K562 (cell line): ENCODE measurements at regions not wholly inside any gene's neighbourhood (a gene's known extent, or its start where the extent isn't known, plus 50 kb on each side); places are given as distances from the start of the nearest gene placed in this dataset.

ENCODE experiments used
- ATAC-seq: fragments of 200-7000 bp; cut with Tn5 transposase; 3 replicates; pipeline ENCODE4 v1.9.1; 2020; ENCODE audit warnings: moderate library complexity
- BruUV-seq: library from RNA; stranded (reverse); fragments of 400-500 nt; replicated peaks from 2 replicates; lab custom pipeline; 2021; lab: Mats Ljungman, UMichigan
- CTCF ChIA-PET: fragments of 300-600 bp; formaldehyde crosslinking; extraction: SDS; loops from one replicate; lab custom pipeline; 2021; ENCODE audit warnings: low intra/inter-chr PET ratio; lab: Yijun Ruan, JAX
- POLR2A ChIA-PET: fragments of 300-600, 350-650 bp; sonication (Branson Sonifier 250); formaldehyde crosslinking; extraction: SDS; loops from one replicate; lab custom pipeline; 2021; ENCODE audit warnings: antibody characterized with exemption, inconsistent platforms; lab: Yijun Ruan, JAX
- DNase-seq, 4 experiments: peaks; one replicate each; pipeline versions ENCODE4 v3.0.0 to v3.0.0-alpha.2; 2011 to 2018; ENCODE audit warnings: low spot score in 3 of 4, mixed read lengths in 3 of 4; ENCODE audit errors: extremely low read depth in 1 of 4
- FAIRE-seq: peaks from 2 replicates; lab custom pipeline; 2011; peaks lifted over from hg19 to GRCh38; lab: Jason Lieb, UNC
- H2AFZ ChIP-seq: 2 replicates; pipeline ENCODE4 v1.6.0; 2011; ENCODE audit warnings: low read depth, low read length, control low read depth, inconsistent platforms
- H3K27ac ChIP-seq: fragments of 200-600 bp; 3 replicates; pipeline ENCODE4 v1.8.0; 2011; ENCODE audit warnings: low read depth, mild to moderate bottlenecking, control low read depth, inconsistent platforms, low read length, moderate library complexity, mixed read lengths; ENCODE audit errors: extremely low read depth
- H3K27me3 ChIP-seq, 2 experiments: fragments of 300-600 bp in 1 of 2; 2 replicates in 1 of 2; 3 replicates in 1 of 2; pipeline versions ENCODE4 v1.6.0 to v1.8.0; 2011; ENCODE audit warnings: inconsistent platforms in 2 of 2, low read length in 2 of 2, mild to moderate bottlenecking in 1 of 2, mixed read lengths in 1 of 2, moderate library complexity in 1 of 2; ENCODE audit not compliant: control insufficient read depth in 2 of 2, insufficient read depth in 2 of 2
- H3K36me3 ChIP-seq: fragments of 300-600 bp; 3 replicates; pipeline ENCODE4 v1.8.0; 2011; ENCODE audit warnings: mild to moderate bottlenecking, low read length, inconsistent platforms; ENCODE audit not compliant: control insufficient read depth, insufficient read depth
- H3K4me1 ChIP-seq, 2 experiments: fragments of 200-600 bp in 1 of 2; replicated peaks in 1 of 2; 2 replicates in 1 of 2; 3 replicates in 1 of 2; pipeline versions ENCODE4 v1.5.1 to v1.8.0; 2011; ENCODE audit warnings: inconsistent platforms in 2 of 2, low read length in 2 of 2, mild to moderate bottlenecking in 1 of 2, mixed read lengths in 1 of 2, moderate library complexity in 1 of 2; ENCODE audit not compliant: control insufficient read depth in 2 of 2, insufficient read depth in 2 of 2
- H3K4me2 ChIP-seq: 2 replicates; pipeline ENCODE4 v1.6.1; 2011; ENCODE audit warnings: low read length, control low read depth, inconsistent platforms, mixed read lengths; ENCODE audit not compliant: insufficient read depth
- H3K4me3 ChIP-seq: fragments of 200-600 bp; sonication (generic), shearing (Covaris generic); 2 replicates; pipeline ENCODE4 v1.5.1; 2016; ENCODE audit warnings: control low read depth, inconsistent platforms
- H3K79me2 ChIP-seq: fragments of 200-600 bp; 3 replicates; pipeline ENCODE4 v1.8.0; 2011; ENCODE audit warnings: low read length, inconsistent platforms; ENCODE audit not compliant: control insufficient read depth, insufficient read depth
- H3K9ac ChIP-seq, 2 experiments: 2 replicates each; pipeline versions ENCODE4 v1.6.0 to v1.6.1; 2011; ENCODE audit warnings: low read depth in 2 of 2, low read length in 2 of 2, control low read depth in 1 of 2, inconsistent platforms in 1 of 2, mild to moderate bottlenecking in 1 of 2, mixed read lengths in 1 of 2; ENCODE audit not compliant: insufficient read depth in 1 of 2
- H3K9me1 ChIP-seq: one replicate; pipeline ENCODE4 v1.6.0; 2011; ENCODE audit warnings: inconsistent platforms, mild to moderate bottlenecking, low read length, moderate library complexity; ENCODE audit not compliant: control insufficient read depth, insufficient read depth
- H3K9me3 ChIP-seq: replicated peaks from 2 replicates; pipeline ENCODE4 v1.5.1; 2011; ENCODE audit warnings: low read depth, low read length, inconsistent platforms; ENCODE audit not compliant: control insufficient read depth, insufficient read depth
- H4K20me1 ChIP-seq: replicated peaks from 2 replicates; pipeline ENCODE4 v1.6.1; 2011; ENCODE audit warnings: low read length, inconsistent platforms, mixed read lengths; ENCODE audit not compliant: control insufficient read depth, insufficient read depth
- EHMT2 ChIP-seq: fragments of 450-650 bp; IDR thresholded peaks from 2 replicates; pipeline ENCODE4 v1.6.1; 2018; ENCODE audit warnings: antibody characterized with exemption
- KHSRP ChIP-seq: fragments of 450-650 bp; IDR thresholded peaks from 2 replicates; pipeline ENCODE4 v1.6.1; 2017
- KLF16 ChIP-seq: IDR thresholded peaks from 2 replicates; pipeline ENCODE4 v1.6.1; 2016; ENCODE audit warnings: antibody characterized with exemption
- NFYB ChIP-seq: IDR thresholded peaks from 2 replicates; pipeline ENCODE4 v1.6.1; 2011; ENCODE audit warnings: mild to moderate bottlenecking, moderate library complexity; ENCODE audit not compliant: insufficient read length; ENCODE audit errors: extremely low read depth
- NR2C2 ChIP-seq, 2 experiments: fragments of 200-800 bp in 1 of 2; sonication (Bioruptor generic) in 1 of 2; sonication (generic) in 1 of 2; formaldehyde crosslinking in 1 of 2; IDR thresholded peaks; 2 replicates each; pipeline versions ENCODE4 v1.6.1 to v1.8.0; 2016 to 2022; ENCODE audit warnings: mild to moderate bottlenecking in 1 of 2, missing compliant biosample characterization in 1 of 2, missing genetic modification characterization in 1 of 2, missing genetic modification reagents in 1 of 2
- SAP30 ChIP-seq: fragments of 200-600 bp; sonication (generic); IDR thresholded peaks from 2 replicates; pipeline ENCODE4 v1.6.1; 2012; ENCODE audit warnings: borderline replicate concordance, low read depth, mild to moderate bottlenecking, moderate library complexity, low read length, control low read depth, inconsistent platforms; ENCODE audit not compliant: insufficient read depth, poor library complexity, severe bottlenecking
- SIX5 ChIP-seq, 2 experiments: IDR thresholded peaks; 2 replicates each; pipeline ENCODE4 v1.6.1; 2011; ENCODE audit warnings: low read length in 2 of 2, borderline replicate concordance in 1 of 2, low read depth in 1 of 2, mild to moderate bottlenecking in 1 of 2, moderate library complexity in 1 of 2; ENCODE audit not compliant: insufficient read depth in 1 of 2
- SP2 ChIP-seq: IDR thresholded peaks from 2 replicates; pipeline ENCODE4 v1.6.1; 2011; ENCODE audit warnings: mild to moderate bottlenecking, low read depth, low read length, moderate library complexity; ENCODE audit not compliant: poor library complexity, severe bottlenecking; ENCODE audit errors: extremely low read depth
- ZNF217 ChIP-seq: sonication (generic); formaldehyde crosslinking; IDR thresholded peaks from 2 replicates; pipeline ENCODE4 v1.8.0; 2022; ENCODE audit warnings: mild to moderate bottlenecking, missing genetic modification reagents
- ZNF347 ChIP-seq: fragments of 450-650 bp; formaldehyde crosslinking; IDR thresholded peaks from 2 replicates; pipeline ENCODE4 v1.4.0; 2020; ENCODE audit warnings: low read depth, mild to moderate bottlenecking, moderate library complexity
- ZNF445 ChIP-seq: fragments of 250-450 bp; sonication (Bioruptor Pico); IDR thresholded peaks from 2 replicates; pipeline ENCODE4 v1.4.0; 2020; ENCODE audit warnings: low read depth, mild to moderate bottlenecking, moderate library complexity
- WGBS: fragments of 100-300 bp; shearing (Covaris generic); methylation state at CpG from one replicate; pipeline ENCODE4 v1.1.6; 2016; ENCODE audit warnings: low coverage, mixed read lengths; ENCODE audit not compliant: insufficient coverage; ENCODE audit errors: missing lambda C conversion rate; 5-methylcytosine and 5-hydroxymethylcytosine counted together
- in situ Hi-C: fragments of 300-500 bp; cut with MboI; formaldehyde crosslinking; loops from 4 replicates; pipeline ENCODE4 v1.15.0; 2018; ENCODE audit warnings: inconsistent platforms, mixed read lengths
- intact Hi-C: fragments of 100-400 bp; cut with micrococcal nuclease; formaldehyde crosslinking; loops from 2 replicates; pipeline ENCODE4 v1.14.2; 2022
- TF ChIP-seq, protein P1 (sequence below), 2 experiments: fragments of 200-800 bp in 1 of 2; sonication (Bioruptor generic) in 1 of 2; sonication (generic) in 1 of 2; formaldehyde crosslinking in 1 of 2; IDR thresholded peaks in 1 of 2; conservative IDR thresholded peaks in 1 of 2; 2 replicates each; pipeline versions ENCODE4 v1.5.0 to v1.6.1; 2016 to 2020; ENCODE audit warnings: missing compliant biosample characterization in 1 of 2, missing genetic modification characterization in 1 of 2, missing genetic modification reagents in 1 of 2

DNA sequence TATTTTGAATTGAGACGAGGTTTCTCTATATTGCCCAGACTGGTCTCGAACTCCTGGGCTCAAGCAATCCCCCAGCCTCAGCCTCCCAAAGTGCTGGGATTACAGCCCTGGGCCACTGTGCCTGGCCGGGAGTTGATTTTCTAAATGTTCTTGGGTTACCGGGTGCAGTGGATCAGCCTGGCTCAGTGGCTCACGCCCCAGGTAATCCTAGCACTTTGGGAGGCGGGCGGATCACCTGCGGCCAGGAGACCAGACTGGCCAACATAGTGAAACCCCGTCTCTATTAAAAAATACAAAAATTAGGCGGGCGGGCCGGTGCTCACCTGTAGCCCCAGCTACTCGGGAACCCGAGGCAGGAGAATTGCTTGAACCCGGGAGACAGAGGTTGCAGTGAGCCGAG lies 106.9 kb upstream of the LARP1 start:
- CTCF ChIA-PET: interaction anchor here (1.3 kb wide), 1 partner anchor 164 kb away, joined by 7 read pairs; no protein-coding TSS in a partner anchor

DNA sequence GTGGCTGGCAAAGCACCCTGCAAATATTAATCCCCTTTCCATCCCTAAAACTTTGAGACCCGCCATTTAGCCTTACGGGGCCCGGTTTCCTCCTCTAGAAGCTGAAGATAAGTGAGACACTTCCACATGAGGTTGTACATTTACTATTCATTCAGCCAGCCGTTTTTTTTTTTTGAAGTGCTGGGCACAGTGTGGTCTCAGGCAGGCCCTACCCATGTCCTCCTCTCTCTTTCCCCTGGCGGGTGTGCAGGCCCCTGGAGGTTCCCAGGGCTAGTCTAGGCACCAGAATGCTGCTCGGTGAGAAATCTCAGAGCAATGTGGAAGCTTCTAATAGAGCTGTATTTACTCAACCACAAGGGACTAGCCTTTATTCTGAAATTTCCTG lies 107.4 kb upstream of the LARP1 start:
- peak overlapping the region; percentile 75 for H3K4me2 ChIP-seq
- no peaks in the 10 kb centered on the region for H3K36me3 ChIP-seq
- WGBS: 25% methylated on average over 6 of the region's 6 CpGs
- H3K27ac ChIP-seq: peak overlapping the region; percentile 24; the same call in 1 of the 3 replicates
- H3K4me1 ChIP-seq: peaks cover 32 to 36% of the 10 kb centered on the region in 2 experiments
- H3K4me3 ChIP-seq: peak overlapping the region; percentile 20; the same call in 1 of the 2 replicates
- no peaks in the 10 kb centered on the region for H3K9me3 ChIP-seq
- no peaks in the 10 kb centered on the region for H3K79me2 ChIP-seq
- ChIA-PET POLR2A (interaction anchor here (0.6 to 1.5 kb wide), 6 partner anchors 16 to 401 kb away, joined by 3 to 4 read pairs (median 3); no protein-coding TSS in a partner anchor), CTCF (interaction anchor here (0.6 to 1.3 kb wide), 2 partner anchors 164 to 402 kb away, joined by 3 to 7 read pairs; no protein-coding TSS in a partner anchor)
- H3K27me3 ChIP-seq: no peaks in the 10 kb centered on the region
- H4K20me1 ChIP-seq: no peaks in the 10 kb centered on the region
- DNase-seq: peak in 1 of 4 experiments; percentile 14
- in situ Hi-C loops (loop anchor here (10.0 to 25.0 kb wide), 3 partner anchors 157 to 640 kb away; partner anchors contain the start of gene KIF4B), intact Hi-C loops (loop anchor here (10.0 kb wide), 1 partner anchor 647 kb away; no protein-coding TSS in a partner anchor)
- peak; percentile 31 for ATAC-seq
- no peaks in the 10 kb centered on the region for H3K9me1 ChIP-seq
- H3K9ac ChIP-seq: peak overlapping the region; percentile 48 to 91; a peak in 3 of 4 replicates
- FAIRE-seq: no peak
- BruUV-seq: no TSS peak
- peak overlapping the region; percentile 91 for H2AFZ ChIP-seq
- TF ChIP-seq KHSRP (no peak), SAP30 (no peak), ZNF217 (no peak), KLF16 (no peak), NFYB (no peak), EHMT2 (0 out of 2 replicates have a peak, but pooled peaks have one; percentile 3), ZNF347 (CRISPR knock-in tag) (no peak), SIX5 (IDR thresholded peaks at IDR 0.05; ENCODE audit: borderline replicate concordance in 1 of 2, insufficient read depth in 1 of 2, low read depth in 1 of 2, low read length in 2 of 2) (no peak), SP2 (no peak)
- TF ChIP-seq, protein P1, sequence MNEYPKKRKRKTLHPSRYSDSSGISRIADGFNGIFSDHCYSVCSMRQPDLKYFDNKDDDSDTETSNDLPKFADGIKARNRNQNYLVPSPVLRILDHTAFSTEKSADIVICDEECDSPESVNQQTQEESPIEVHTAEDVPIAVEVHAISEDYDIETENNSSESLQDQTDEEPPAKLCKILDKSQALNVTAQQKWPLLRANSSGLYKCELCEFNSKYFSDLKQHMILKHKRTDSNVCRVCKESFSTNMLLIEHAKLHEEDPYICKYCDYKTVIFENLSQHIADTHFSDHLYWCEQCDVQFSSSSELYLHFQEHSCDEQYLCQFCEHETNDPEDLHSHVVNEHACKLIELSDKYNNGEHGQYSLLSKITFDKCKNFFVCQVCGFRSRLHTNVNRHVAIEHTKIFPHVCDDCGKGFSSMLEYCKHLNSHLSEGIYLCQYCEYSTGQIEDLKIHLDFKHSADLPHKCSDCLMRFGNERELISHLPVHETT (CRISPR knock-in tag; conservative IDR thresholded peaks at IDR 0.05 in 1 of 2, IDR thresholded peaks at IDR 0.05 in 1 of 2): 0 out of 4 replicates have a peak, but pooled peaks of 1 of the 2 experiments have one; percentile 22

More for the DNA sequence above, 106.9 kb upstream of the LARP1 start:
- Histone ChIP-seq H2AFZ (peak overlapping the region; percentile 71; the same call in 1 of the 2 replicates), H3K9me3 (no peaks in the 10 kb centered on the region), H3K27ac (no peak overlapping the region), H3K4me2 (peak overlapping the region; percentile 75), H3K4me1 (peaks cover 37 to 40% of the 10 kb centered on the region in 2 experiments), H3K4me3 (no peak overlapping the region), H3K9me1 (no peaks in the 10 kb centered on the region), H3K36me3 (no peaks in the 10 kb centered on the region), H3K27me3 (no peaks in the 10 kb centered on the region), H3K79me2 (no peaks in the 10 kb centered on the region), H3K9ac (peak overlapping the region in 1 of 2 experiments; percentile 53; a peak in 1 of 4 replicates), H4K20me1 (no peaks in the 10 kb centered on the region; the same call in 1 of the 2 replicates)
- TF ChIP-seq NR2C2 (CRISPR knock-in tag; IDR thresholded peaks at IDR 0.05) (no peak), NR2C2 (tag; IDR thresholded peaks at IDR 0.05) (0 out of 2 replicates have a peak, but pooled peaks have one; percentile 7), ZNF445 (CRISPR knock-in tag) (no peak)
- no TSS peak for BruUV-seq
- FAIRE-seq (no peak), DNase-seq (no peak), ATAC-seq (peak; percentile 3; the same call in 1 of the 3 replicates)
- intact Hi-C loops: loop anchor here (10.0 kb wide), 1 partner anchor 647 kb away; no protein-coding TSS in a partner anchor
- POLR2A ChIA-PET: interaction anchor here (0.6 to 1.5 kb wide), 4 partner anchors 110 to 295 kb away, joined by 3 to 4 read pairs (median 4); no protein-coding TSS in a partner anchor
- in situ Hi-C loops: loop anchor here (10.0 to 25.0 kb wide), 3 partner anchors 157 to 639 kb away; partner anchors contain the start of gene KIF4B
- WGBS: 42% methylated on average over 16 of the region's 16 CpGs
